HG03060 (cell line): ENCODE measurements at regions not wholly inside any gene's neighbourhood (a gene's known extent, or its start where the extent isn't known, plus 50 kb on each side); places are given as distances from the start of the nearest gene placed in this dataset.

Source experiments
- ATAC-seq: cut with Tn5 transposase; IDR thresholded peaks from one replicate; pipeline ENCODE4 v1.9.1; 2021; ENCODE audit warnings: low read depth, moderate number of reproducible peaks; ENCODE audit not compliant: unreplicated experiment

- ATAC-seq: no peak
Measured at GRCh38 chr1:193703655-193704054, 517.2 kb upstream of the B3GALT2 start.

- no peak for ATAC-seq
Measured at GRCh38 chr1:193703121-193703520, 516.7 kb upstream of the B3GALT2 start.

GRCh38 chr1:193701759-193702158 is 515.3 kb upstream of the B3GALT2 start:
- no peak for ATAC-seq

- no peak for ATAC-seq
Measured at GRCh38 chr1:193700710-193701355, 514.4 kb upstream of the B3GALT2 start.

- ATAC-seq: no peak
Measured at GRCh38 chr1:193699261-193699660, 512.8 kb upstream of the B3GALT2 start.

GRCh38 chr1:193697776-193698175 is 511.4 kb upstream of the B3GALT2 start:
- ATAC-seq: no peak

GRCh38 chr1:193697115-193697762 is 510.8 kb upstream of the B3GALT2 start:
- no peak for ATAC-seq

- ATAC-seq: no peak
Measured at GRCh38 chr1:193694741-193695140, 508.3 kb upstream of the B3GALT2 start.

GRCh38 chr1:193685986-193686385 is 499.6 kb upstream of the B3GALT2 start:
- no peak for ATAC-seq

- no peak for ATAC-seq
Measured at GRCh38 chr1:193681422-193681821, 495.0 kb upstream of the B3GALT2 start.

GRCh38 chr1:193680924-193681316 is 494.5 kb upstream of the B3GALT2 start:
- ATAC-seq: no peak

- ATAC-seq: no peak
Measured at GRCh38 chr1:193680247-193680923, 494.0 kb upstream of the B3GALT2 start.

GRCh38 chr1:193677874-193678273 is 491.5 kb upstream of the B3GALT2 start:
- no peak for ATAC-seq

GRCh38 chr1:193676996-193677549 is 490.7 kb upstream of the B3GALT2 start:
- no peak for ATAC-seq

GRCh38 chr1:193674292-193674944 is 488.0 kb upstream of the B3GALT2 start:
- no peak for ATAC-seq

GRCh38 chr1:193666485-193667083 is 480.2 kb upstream of the B3GALT2 start:
- ATAC-seq: no peak

GRCh38 chr1:193663965-193664364 is 477.6 kb upstream of the B3GALT2 start:
- no peak for ATAC-seq

GRCh38 chr1:193662030-193662429 is 475.6 kb upstream of the B3GALT2 start:
- ATAC-seq: no peak

- no peak for ATAC-seq
Measured at GRCh38 chr1:193661385-193661784, 475.0 kb upstream of the B3GALT2 start.

GRCh38 chr1:193660428-193660827 is 474.0 kb upstream of the B3GALT2 start:
- no peak for ATAC-seq

GRCh38 chr1:193658691-193659090 is 472.3 kb upstream of the B3GALT2 start:
- no peak for ATAC-seq
